Bronchial epithelial cell (primary cell): ENCODE measurements at regions not wholly inside any gene's neighbourhood (a gene's known extent, or its start where the extent isn't known, plus 50 kb on each side); places are given as distances from the start of the nearest gene placed in this dataset.

ENCODE experiments used
- DNase-seq: peaks from one replicate; pipeline ENCODE4 v3.0.0-alpha.2; 2010; ENCODE audit warnings: low read depth
- FAIRE-seq: peaks from 2 replicates; lab custom pipeline; 2011; peaks lifted over from hg19 to GRCh38; lab: Jason Lieb, UNC
- H3K27me3 ChIP-seq: 2 replicates; pipeline ENCODE4 v1.5.1; 2011; ENCODE audit warnings: low read length; ENCODE audit not compliant: control insufficient read depth, insufficient read depth
- H3K36me3 ChIP-seq: 2 replicates; pipeline ENCODE4 v1.5.1; 2011; ENCODE audit warnings: low read length; ENCODE audit not compliant: control insufficient read depth, insufficient read depth
- H3K4me3 ChIP-seq: 2 replicates; pipeline ENCODE4 v1.5.1; 2011; ENCODE audit warnings: mild to moderate bottlenecking, low read depth, low read length, control low read depth
- CTCF ChIP-seq: IDR thresholded peaks from 2 replicates; pipeline ENCODE4 v1.5.1; 2011; ENCODE audit warnings: mild to moderate bottlenecking, moderate library complexity, low read length, control low read depth, inconsistent platforms; ENCODE audit not compliant: insufficient read depth, severe bottlenecking

GRCh38 chr15:46296002-46296401, 661.2 kb downstream of the SQOR start:
- Histone ChIP-seq H3K4me3 (no peak overlapping the region), H3K36me3 (no peaks in the 10 kb centered on the region), H3K27me3 (no peaks in the 10 kb centered on the region)
- FAIRE-seq (no peak), DNase-seq (no peak)
- TF ChIP-seq CTCF, result no peak

- no peak for TF ChIP-seq CTCF
- FAIRE-seq, result no peak
- H3K4me3 ChIP-seq, result no peak overlapping the region
Measured at GRCh38 chr15:46296797-46297196, 662.0 kb downstream of the SQOR start.

GRCh38 chr15:46297766-46298165, 662.9 kb downstream of the SQOR start:
- FAIRE-seq (no peak), DNase-seq (no peak)
- no peak for TF ChIP-seq CTCF
- Histone ChIP-seq H3K27me3 (no peaks in the 10 kb centered on the region), H3K4me3 (no peak overlapping the region), H3K36me3 (no peaks in the 10 kb centered on the region)

More at GRCh38 chr15:46296797-46297196, 662.0 kb downstream of the SQOR start:
- Histone ChIP-seq H3K36me3 (no peaks in the 10 kb centered on the region), H3K27me3 (no peaks in the 10 kb centered on the region)
- DNase-seq, result no peak

- Histone ChIP-seq H3K27me3 (no peaks in the 10 kb centered on the region), H3K36me3 (no peaks in the 10 kb centered on the region), H3K4me3 (no peak overlapping the region)
- no peak for TF ChIP-seq CTCF
- no peak for DNase-seq
- FAIRE-seq, result no peak
Measured at GRCh38 chr15:46300716-46301115, 665.9 kb downstream of the SQOR start.

- FAIRE-seq, result no peak
- Histone ChIP-seq H3K27me3 (no peaks in the 10 kb centered on the region), H3K4me3 (no peak overlapping the region), H3K36me3 (no peaks in the 10 kb centered on the region)
- TF ChIP-seq CTCF, result no peak
- DNase-seq, result no peak
Measured at GRCh38 chr15:46301291-46301690, 666.5 kb downstream of the SQOR start.

- FAIRE-seq, result no peak
Measured at GRCh38 chr15:46301826-46302225, 667.0 kb downstream of the SQOR start.

More at GRCh38 chr15:46301826-46302225, 667.0 kb downstream of the SQOR start:
- Histone ChIP-seq H3K36me3 (no peaks in the 10 kb centered on the region), H3K27me3 (no peaks in the 10 kb centered on the region), H3K4me3 (no peak overlapping the region)
- TF ChIP-seq CTCF, result no peak
- no peak for DNase-seq
